GM10248 (cell line): ENCODE measurements at regions not wholly inside any gene's neighbourhood (a gene's known extent, or its start where the extent isn't known, plus 50 kb on each side); places are given as distances from the start of the nearest gene placed in this dataset.

Experiments used
- CTCF ChIA-PET: fragments of 300-600 bp; sonication (Branson Sonifier 250); formaldehyde crosslinking; extraction: SDS; loops from one replicate; lab custom pipeline; 2021; ENCODE audit warnings: antibody characterized with exemption; lab: Yijun Ruan, JAX
- POLR2A ChIA-PET: fragments of 350-650 bp; sonication (Branson Sonifier 250); formaldehyde crosslinking; extraction: SDS; loops from one replicate; lab custom pipeline; 2020; ENCODE audit warnings: antibody characterized with exemption; lab: Yijun Ruan, JAX
- DNase-seq: peaks from one replicate; pipeline ENCODE4 v3.0.0; 2012; ENCODE audit errors: extremely low spot score
- TF ChIP-seq, protein P1 (sequence below): IDR thresholded peaks from 2 replicates; pipeline ENCODE4 v1.5.1; 2012; ENCODE audit warnings: mild to moderate bottlenecking, low read depth; ENCODE audit errors: extremely low read depth, missing control alignments, control extremely low read depth

DNA sequence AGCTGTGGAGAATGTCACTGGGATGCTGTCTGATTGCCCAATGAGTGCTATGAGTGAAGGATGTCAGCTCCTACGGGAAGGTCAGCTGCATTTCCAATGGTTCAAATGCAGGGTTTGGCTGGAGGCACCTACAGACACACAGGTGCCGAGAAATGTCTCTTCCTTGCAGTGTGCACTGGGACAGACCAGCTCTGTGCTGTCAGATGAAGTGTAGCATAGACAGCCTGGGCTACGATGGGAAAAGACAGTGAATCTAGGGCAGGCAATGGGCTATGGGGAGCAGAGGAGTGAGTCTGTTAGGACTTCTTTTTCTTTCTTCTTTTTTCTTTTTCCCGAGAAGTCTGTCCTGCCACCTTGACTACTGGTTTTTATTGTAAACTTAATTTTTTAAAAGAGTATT lies 223.1 kb upstream of the EOMES start:
- DNase-seq = no peak
- ChIA-PET CTCF (interaction anchor here (0.7 to 2.4 kb wide), 7 partner anchors 10 to 342 kb away, joined by 3 to 8 read pairs (median 3); no protein-coding TSS in a partner anchor), POLR2A (no interaction called here)
- TF ChIP-seq, protein P1, sequence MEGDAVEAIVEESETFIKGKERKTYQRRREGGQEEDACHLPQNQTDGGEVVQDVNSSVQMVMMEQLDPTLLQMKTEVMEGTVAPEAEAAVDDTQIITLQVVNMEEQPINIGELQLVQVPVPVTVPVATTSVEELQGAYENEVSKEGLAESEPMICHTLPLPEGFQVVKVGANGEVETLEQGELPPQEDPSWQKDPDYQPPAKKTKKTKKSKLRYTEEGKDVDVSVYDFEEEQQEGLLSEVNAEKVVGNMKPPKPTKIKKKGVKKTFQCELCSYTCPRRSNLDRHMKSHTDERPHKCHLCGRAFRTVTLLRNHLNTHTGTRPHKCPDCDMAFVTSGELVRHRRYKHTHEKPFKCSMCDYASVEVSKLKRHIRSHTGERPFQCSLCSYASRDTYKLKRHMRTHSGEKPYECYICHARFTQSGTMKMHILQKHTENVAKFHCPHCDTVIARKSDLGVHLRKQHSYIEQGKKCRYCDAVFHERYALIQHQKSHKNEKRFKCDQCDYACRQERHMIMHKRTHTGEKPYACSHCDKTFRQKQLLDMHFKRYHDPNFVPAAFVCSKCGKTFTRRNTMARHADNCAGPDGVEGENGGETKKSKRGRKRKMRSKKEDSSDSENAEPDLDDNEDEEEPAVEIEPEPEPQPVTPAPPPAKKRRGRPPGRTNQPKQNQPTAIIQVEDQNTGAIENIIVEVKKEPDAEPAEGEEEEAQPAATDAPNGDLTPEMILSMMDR = no peak

DNA sequence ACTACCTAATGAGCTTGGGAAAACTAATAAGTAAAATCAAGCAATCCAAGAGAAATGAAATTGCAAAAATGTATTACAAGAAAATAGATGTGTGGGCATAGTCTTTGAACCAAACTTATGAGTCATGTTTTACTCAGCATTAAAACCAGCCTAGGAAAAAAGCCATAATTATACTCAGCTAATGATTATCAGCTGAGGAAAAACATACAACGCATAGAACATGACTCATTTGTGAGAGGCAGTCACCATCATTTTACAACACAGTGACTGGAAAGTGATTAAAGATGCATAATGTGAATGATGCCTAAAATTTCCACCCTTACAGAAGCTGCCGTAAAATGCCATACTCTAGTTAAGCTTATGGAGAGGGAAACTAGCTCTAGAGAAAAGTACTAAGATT lies 238.0 kb upstream of the EOMES start:
- TF ChIP-seq, protein P1 = no peak
- ChIA-PET CTCF (interaction anchor here (0.9 to 1.3 kb wide), 3 partner anchors 12 to 25 kb away, joined by 3 to 5 read pairs (median 3); no protein-coding TSS in a partner anchor), POLR2A (no interaction called here)
- DNase-seq = no peak

- ChIA-PET POLR2A (no interaction called here), CTCF (no interaction called here)
- DNase-seq = no peak
- TF ChIP-seq, protein P1 = no peak
Measured at GRCh38 chr3:27963519-27963918, 241.4 kb upstream of the EOMES start.

DNA sequence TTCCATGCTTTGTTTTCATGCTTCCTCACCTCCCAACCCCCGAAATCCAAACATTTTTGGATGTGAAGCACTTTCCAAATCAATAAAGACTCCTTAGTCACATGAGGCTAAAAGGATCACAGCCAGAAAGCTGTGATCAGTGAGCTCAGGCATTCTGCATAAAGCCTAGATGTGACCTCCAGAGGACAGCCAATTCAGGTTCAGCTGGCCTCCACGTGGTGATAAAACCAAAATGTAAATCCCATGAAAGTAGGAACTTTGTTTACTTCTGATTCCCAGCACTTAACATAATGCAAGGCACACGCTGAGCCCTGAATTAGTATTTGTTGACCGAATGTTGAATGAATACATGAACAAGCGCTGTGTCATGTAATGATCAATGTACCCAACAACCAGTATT lies 249.5 kb upstream of the EOMES start:
- CTCF ChIA-PET = interaction anchor here (0.9 to 1.6 kb wide), 2 partner anchors 11 to 112 kb away, joined by 3 to 5 read pairs; no protein-coding TSS in a partner anchor
- POLR2A ChIA-PET = no interaction called here
- TF ChIP-seq, protein P1 = no peak

DNA sequence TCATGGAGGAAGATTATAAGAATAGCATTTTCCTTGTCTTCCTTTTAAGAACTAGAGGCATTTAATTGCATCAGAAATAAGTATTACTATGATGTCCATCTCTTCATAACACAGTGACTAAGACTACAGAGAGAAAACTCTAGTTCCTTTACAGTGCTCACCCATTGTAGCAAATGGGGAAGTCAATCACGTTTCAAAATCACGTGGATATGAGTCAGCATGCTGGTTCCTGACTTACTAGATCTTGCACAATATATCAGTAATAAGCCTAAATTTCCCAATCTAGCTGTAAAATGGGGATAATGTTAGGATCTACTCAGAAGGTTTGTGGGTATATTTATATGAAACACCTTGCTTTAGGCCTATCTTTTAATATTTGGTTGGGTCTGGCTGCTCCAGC lies 254.8 kb upstream of the EOMES start:
- ChIA-PET CTCF (interaction anchor here (1.0 to 1.6 kb wide), 3 partner anchors 12 to 32 kb away, joined by 3 to 7 read pairs (median 3); no protein-coding TSS in a partner anchor), POLR2A (no interaction called here)
- TF ChIP-seq, protein P1 = no peak
- DNase-seq = no peak

More for the DNA sequence above, 249.5 kb upstream of the EOMES start:
- no peak for DNase-seq

GRCh38 chr3:27978440-27978839 lies 256.3 kb upstream of the EOMES start:
- ChIA-PET CTCF (interaction anchor here (1.1 to 1.2 kb wide), 2 partner anchors 8 to 373 kb away, joined by 3 read pairs; no protein-coding TSS in a partner anchor), POLR2A (no interaction called here)
- TF ChIP-seq, protein P1 = no peak
- no peak for DNase-seq
